ENCODE measurements at regions not wholly inside any gene's neighbourhood (a gene's known extent, or its start where the extent isn't known, plus 50 kb on each side); places are given as distances from the start of the nearest gene placed in this dataset.

DNA sequence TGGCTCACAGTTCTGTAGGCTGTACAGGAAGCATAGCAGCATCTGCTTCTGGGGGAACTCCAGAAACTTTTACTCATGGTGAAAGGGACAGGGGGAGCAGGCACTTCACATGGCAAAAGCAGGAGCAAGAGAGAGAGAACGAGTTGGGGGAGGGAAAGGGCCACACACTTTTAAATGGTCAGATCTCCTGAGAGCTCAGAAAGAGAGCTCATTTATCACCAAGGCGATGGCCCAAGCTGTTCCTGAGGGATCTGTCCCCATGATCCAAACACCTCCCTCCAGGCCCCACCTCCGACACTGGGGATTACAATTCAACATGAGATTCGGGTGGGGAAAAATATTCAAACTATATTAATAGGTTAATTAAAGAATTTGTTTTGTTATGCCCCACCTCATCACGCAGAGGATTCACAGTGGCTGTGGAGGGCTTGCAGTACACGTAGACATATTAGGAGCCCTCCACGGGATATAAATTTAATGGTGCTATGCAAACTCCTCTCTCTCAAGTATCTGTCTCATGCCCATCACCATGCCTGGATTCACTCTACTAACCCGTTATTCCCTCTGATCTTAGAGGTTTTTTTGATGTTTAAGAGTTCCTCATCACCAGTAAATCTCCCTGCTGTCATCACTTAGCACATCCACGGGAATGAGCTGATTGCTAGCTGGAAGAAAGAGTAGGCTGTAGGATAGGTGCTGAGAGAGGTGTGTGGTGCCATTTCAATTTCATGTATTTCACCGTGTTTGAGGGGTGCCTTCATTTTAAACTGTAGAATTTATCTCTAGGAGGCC, 84.5 kb upstream of the ARHGAP28 start:
- no peak for DNase-seq (ENCODE audit: low read depth in 4 of 4, low spot score in 3 of 4)

DNA sequence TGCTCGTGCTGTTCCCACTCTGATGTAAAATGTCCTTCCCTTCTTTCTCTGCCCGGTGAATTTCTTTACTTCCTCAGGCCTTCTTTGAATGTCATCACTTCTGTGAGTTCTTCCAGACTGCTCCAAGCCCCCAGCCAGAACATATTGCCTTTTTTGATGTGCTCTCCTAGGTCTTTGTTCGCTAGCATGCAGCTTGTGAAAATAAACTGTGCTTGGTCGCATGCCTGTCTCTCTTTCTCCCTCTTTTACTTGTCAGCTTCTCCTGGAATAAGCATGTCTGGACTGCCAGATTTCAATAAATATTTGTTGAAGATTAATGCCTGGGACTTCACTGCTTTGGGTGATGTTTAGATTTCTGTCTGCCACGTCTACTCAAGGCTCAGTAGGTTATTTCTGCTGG, 82.7 kb upstream of the ARHGAP28 start:
- DNase-seq (ENCODE audit: low read depth in 4 of 4, low spot score in 3 of 4) = no peak

DNA sequence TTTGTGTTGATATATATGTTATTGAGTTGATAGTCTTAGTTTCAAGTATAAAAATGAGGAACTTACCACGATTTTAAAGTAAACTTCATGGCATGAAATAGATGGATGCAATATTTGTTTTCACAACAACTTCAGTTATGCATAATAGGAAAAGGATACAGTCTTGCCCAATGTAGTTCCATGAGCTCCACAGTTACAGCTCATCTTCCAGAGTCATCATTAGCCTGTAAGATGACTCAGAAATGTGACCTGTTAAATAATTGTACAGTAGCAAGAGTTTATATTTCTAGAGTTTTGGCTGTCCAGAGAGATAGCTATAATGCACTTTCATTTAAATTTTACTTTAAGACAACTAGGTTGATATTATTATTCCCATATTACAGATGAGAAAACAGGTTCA, 80.9 kb upstream of the ARHGAP28 start:
- no peak for DNase-seq (ENCODE audit: low read depth in 4 of 4, low spot score in 3 of 4)

DNA sequence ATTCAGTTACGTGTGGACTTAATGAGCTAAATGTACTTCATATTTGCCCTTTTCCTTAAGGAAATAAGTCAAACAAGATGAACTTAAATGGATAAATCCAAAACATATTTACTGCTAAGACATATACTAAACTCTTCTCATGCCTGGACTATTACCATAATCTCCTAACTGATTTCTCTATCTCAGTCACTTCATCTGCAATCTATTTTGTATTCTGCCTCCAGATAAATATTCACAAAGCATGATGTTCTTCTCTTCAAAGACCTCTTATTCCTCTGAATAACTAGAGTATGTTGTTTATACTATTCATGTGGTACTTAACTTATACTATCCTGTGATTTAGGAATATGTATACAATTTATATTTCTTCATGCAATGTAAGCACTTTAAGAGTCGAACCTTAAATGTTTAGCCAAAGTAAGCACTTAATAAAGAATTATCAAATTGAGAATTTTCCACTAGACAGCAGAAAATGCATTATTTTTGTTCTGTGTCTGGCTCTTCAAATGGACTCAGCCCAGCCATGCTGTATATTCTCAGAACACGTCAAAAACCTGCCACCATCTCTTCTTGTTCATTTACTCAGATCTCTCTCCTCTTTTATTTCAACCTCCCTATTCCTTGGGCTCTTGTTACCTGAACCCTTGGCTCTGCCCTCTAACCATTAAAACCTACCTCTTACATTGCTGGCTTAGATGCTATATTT, 79.9 kb upstream of the ARHGAP28 start:
- no peak for DNase-seq (ENCODE audit: low read depth in 4 of 4, low spot score in 3 of 4)

DNA sequence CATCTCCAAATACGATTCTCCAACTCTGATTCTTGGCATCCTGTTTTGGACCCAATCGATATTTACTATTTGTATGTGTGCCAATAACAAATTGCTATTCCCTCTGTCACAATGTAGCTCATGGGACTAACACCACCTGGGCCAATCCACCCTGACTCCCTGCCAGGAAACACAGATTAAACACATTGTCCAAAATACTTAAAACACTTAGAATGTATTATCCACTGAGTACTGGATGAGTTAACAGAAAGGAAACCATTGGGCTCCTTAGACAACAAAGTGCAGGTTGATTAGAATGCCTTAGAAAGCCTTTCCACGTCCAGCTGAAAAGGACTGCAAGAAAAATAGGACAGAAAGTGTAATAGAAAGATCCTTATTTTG, 79.4 kb upstream of the ARHGAP28 start:
- no peak for DNase-seq (ENCODE audit: low read depth in 4 of 4, low spot score in 3 of 4)

DNA sequence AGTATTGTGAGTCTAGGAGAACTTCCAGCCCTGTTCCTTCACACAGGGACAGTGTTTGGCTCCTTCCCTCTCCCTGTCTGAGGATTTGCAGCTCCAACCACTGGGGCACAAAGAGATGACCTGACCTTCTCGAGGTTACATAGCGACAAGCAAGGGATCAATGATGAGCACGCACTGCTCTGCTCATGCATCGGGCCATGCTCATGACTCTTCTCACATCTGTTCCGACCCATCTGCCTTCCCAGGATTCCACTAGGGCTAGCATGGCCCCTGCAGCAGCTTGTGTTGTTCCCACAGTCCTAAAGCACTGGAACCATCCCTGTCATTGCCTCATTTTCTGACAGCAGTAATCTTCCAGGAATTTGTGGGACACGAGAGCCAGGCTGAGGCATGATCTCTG, 78.8 kb upstream of the ARHGAP28 start:
- no peak for DNase-seq (ENCODE audit: low read depth in 4 of 4, low spot score in 3 of 4)

DNA sequence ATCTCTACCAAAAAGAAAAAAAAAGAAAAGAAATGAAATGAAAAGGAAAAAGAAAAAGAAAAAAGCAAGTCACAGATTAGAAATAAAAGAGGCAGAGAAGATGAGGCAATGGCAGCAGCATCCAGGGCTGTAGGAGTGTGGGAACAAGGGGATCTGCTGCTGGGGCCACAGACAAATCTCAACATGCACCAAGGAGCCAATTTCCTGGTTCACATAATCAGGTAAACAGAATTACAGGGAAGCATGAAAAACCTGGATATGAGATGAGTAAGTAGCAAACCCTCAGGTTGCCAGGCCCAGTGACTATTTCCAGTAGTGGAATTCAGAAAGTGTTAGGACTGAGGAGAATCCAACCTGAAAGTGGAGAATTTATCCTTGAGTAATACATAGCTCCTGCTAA, 77.4 kb upstream of the ARHGAP28 start:
- no peak for DNase-seq (ENCODE audit: low read depth in 4 of 4, low spot score in 3 of 4)

DNA sequence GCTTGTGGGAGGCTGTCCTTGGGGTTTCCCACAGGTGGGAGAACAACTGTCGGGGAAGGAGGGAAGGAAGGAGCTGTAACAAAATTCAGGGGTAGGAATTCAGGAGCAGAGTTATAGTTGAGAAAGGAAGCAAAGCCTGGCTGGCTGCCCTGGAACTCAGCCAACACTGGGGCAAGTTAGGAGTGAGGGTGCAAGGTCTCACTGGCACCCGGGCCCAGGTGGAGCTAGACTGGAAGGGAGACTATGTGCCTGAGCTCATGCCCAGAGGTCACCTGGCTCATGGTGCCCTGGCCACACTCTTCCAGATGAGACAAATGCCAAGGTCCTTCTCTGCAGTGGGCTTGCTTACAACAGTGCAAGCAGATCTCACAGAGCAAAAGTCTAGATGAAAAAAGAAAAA, 75.6 kb upstream of the ARHGAP28 start:
- no peak for DNase-seq (ENCODE audit: low read depth in 4 of 4, low spot score in 3 of 4)

DNA sequence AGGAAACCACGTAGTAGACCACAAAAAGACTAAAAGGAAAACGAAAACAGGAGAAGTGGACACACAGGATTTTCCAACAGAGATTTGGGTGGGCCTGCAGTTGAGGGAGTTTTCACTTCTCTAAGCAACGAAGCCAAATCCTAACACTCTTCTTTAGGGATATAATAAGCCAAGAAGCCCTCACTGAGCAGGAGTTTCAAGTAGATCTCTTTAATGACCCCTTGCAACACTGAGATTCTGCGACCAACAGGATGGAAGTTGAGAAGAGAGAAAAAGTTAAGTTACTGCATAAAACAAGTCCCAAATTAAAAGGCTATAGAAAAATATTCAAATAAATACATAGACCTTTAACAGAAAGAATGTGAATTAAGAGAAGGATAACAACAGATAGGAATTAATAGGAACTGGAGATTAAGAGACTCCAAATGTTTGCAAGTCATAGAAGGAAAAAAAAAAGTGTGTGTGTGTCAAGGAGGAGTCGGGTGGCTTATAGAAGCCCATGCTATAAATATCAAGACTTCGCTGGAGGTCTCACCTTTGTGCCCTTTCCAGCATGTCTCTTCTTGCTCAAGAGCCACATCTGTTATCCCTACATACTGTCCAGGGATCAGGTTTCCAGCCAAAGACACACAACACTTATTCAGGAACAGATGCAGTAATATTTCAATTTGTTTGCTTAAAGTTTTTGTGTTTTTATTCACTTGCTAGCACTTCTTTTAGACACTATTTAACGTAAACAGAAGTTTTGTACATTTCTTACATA, 69.4 kb upstream of the ARHGAP28 start:
- DNase-seq (ENCODE audit: low read depth in 4 of 4, low spot score in 3 of 4) = no peak

DNA sequence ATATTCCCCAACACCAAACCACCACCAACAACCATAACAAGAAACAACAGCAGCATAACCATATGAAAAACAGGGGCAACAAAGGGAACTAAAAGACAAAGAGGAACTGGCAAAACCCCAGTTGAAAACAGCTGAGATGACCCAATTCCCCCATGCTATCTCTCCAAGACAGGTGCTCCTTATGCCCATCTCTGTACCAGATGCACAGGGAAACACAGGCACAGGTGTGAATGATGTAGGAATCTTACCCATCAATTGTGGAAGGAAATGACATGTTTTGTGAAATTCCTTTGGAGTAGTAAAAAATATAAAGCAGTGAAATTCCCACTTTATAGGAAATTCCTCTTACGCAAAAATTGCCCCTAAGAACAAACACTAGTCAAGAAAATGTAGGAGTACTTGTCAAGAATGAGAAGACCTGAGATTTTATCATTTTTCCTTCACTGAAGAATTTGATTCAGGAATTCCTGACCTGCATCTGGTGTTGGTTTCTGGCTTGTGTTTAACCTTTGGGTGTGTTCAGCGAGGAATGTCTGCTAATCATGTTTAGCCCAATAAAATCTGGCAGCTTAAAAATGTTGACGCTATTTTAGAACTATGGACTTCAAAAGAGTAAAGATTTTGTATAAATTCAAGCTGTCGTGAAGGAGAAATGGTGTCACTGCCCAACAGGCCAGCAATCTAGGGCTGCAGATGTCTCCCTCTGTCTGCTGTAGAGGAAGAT, 67.7 kb upstream of the ARHGAP28 start:
- no peak for DNase-seq (ENCODE audit: low read depth in 4 of 4, low spot score in 3 of 4)

DNA sequence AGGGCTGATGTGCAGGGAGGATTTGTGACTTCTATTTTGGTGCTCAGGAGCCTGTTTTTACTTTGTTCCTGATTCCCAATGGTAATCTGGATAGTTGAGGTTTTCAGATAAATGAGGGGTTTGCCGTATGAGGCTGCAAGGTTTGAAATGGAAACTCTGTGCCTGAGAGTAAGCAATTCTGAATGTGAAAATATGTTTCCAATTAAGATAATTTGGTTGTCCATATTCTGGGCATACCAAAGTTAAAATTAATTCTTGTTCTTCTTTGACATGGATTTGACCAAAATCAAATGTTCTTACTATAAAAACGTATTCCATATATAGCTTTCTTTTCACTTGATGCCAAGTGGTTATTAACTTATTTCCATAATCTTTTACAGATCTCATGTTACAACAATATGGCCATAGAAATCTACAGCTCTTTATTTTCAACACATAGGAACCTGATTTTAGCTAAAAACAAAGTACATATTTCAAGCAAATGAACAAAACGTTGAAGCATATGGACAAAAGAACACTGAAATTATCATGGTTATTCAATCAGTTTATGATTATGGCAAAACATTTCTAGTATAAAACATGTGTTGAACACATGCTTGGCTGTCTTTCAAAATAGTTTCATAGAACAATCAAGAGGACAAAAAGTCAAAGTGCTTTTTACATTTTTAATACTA, 63.4 kb upstream of the ARHGAP28 start:
- DNase-seq (ENCODE audit: low read depth in 4 of 4, low spot score in 3 of 4) = no peak

DNA sequence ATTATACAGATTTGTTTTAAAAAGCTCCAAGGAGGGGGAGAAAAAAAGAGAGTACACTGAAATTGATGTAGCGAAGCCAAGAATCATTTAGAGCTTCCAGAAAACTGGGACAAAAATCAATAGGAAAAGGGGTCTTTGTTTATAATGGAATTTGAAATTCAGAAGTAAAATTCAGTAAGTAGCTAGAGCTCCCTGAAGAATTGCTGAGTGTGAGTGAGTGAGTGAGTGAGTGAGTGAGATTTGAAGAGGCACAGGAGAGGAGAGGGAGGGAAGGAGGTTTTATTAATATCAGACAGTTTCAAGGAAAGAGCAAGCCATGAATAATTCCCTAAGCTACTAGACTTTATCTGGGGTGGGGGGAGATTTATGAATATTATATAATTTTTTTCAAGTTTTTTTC, 60.7 kb upstream of the ARHGAP28 start:
- no peak for DNase-seq (ENCODE audit: low read depth in 4 of 4, low spot score in 3 of 4)

DNA sequence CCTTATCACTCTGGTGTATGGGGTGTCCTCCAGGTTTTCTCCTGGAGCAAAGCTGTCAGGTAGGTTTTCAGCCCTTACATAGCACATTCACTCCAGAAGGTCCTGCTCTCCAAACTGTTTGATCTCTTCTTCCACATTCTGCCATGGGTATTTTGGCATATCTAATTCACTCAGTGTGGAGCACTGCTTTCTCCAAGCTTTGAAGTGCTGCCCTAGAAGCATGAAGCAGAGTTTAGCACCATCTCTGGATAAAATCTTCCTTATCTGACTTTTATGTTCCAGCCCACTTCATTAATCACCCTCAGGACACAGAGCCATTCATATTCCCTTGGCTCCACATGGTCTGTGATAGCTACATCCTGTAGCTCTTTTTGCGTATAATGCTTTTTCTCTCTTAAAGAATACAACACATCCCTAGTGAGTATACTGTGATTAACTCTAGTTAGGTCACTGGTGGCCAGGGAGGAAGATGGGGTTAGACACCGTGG, 56.7 kb upstream of the ARHGAP28 start:
- DNase-seq (ENCODE audit: low read depth in 4 of 4, low spot score in 3 of 4) = no peak

DNA sequence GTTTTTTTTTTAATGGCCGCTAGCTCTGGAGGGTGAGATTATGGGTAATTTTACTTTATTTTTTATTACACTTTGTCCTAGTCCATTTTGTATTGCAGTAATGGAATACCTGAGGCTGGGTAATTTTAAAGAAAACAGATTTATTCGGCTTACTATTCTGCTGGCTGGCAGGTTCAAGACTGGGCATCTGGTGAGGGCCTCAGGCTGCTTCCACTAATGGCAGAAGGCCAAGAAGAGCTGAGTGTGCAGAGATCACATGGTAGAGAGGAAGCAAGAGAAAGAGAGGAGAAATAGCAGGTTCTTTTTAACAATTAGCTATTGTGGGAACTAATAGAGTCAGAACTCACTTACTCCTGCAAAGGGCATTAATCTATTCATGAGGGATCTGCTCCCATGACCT, 52.4 kb upstream of the ARHGAP28 start:
- no peak for DNase-seq (ENCODE audit: low read depth in 4 of 4, low spot score in 3 of 4)

DNA sequence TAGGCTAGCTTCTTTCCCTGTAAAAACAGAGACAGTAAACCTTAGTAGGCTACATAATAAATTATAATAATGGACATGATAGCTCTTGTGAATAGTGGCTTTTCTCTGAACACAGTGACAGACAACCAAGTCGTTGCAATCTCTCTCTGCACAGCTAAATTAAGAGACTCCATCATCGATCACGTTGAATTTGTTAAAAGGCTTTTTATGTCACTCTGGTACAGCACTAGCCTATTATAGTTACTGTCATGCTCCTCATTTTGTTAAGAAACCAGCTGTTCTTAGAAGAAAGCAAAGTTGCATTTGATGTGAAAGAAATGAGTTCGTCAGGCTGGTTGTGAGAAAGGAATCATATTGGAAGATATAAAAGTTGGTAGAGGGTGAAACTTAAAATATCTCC, 50.3 kb upstream of the ARHGAP28 start:
- no peak for DNase-seq (ENCODE audit: low read depth in 4 of 4, low spot score in 3 of 4)
